ENCODE measurements at regions not wholly inside any gene's neighbourhood (a gene's known extent, or its start where the extent isn't known, plus 50 kb on each side); places are given as distances from the start of the nearest gene placed in this dataset.

DNA sequence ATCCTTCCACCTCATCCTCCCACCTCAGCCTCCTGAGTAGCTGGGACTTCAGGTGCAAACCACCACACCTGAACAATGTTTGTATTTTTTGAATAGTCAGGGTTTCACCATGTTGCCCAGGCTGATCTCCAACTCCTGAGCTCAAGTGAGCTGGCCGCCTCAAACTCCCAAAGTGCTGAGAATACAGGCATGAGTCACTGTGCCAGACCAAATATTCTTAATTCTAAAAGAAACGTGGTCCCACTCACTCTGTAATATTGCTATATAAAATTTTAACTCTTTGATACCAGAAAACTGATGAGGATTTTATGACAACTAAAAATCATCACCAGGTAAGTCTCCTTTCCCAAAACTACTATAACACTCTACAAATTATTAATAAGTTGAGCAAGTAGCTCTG lies 716.8 kb upstream of the GJE1 start:
- TF ChIP-seq, protein P1, sequence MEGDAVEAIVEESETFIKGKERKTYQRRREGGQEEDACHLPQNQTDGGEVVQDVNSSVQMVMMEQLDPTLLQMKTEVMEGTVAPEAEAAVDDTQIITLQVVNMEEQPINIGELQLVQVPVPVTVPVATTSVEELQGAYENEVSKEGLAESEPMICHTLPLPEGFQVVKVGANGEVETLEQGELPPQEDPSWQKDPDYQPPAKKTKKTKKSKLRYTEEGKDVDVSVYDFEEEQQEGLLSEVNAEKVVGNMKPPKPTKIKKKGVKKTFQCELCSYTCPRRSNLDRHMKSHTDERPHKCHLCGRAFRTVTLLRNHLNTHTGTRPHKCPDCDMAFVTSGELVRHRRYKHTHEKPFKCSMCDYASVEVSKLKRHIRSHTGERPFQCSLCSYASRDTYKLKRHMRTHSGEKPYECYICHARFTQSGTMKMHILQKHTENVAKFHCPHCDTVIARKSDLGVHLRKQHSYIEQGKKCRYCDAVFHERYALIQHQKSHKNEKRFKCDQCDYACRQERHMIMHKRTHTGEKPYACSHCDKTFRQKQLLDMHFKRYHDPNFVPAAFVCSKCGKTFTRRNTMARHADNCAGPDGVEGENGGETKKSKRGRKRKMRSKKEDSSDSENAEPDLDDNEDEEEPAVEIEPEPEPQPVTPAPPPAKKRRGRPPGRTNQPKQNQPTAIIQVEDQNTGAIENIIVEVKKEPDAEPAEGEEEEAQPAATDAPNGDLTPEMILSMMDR (IDR thresholded peaks at IDR 0.05; ENCODE audit: extremely low read depth, low read depth, low read length), result no peak
- Histone ChIP-seq H3K27ac (ENCODE audit: low read depth, low read length) (no peak overlapping the region), H4K20me1 (ENCODE audit: insufficient read depth, low read length) (no peaks in the 10 kb centered on the region), H3K4me2 (ENCODE audit: insufficient read depth, low read length) (no peak overlapping the region), H3K36me3 (ENCODE audit: insufficient read depth, low read length) (no peaks in the 10 kb centered on the region), H3K4me1 (ENCODE audit: insufficient read depth, low read length) (no peaks in the 10 kb centered on the region), H3K4me3 (ENCODE audit: insufficient read depth, low read length) (no peak overlapping the region), H3K79me2 (ENCODE audit: insufficient read depth, low read length) (no peaks in the 10 kb centered on the region), H3K9me3 (ENCODE audit: low read depth, low read length) (no peaks in the 10 kb centered on the region), H2AFZ (ENCODE audit: low read length) (peak overlapping the region; percentile 36), H3K27me3 (ENCODE audit: insufficient read depth, low read length) (no peaks in the 10 kb centered on the region)
- DNase-seq (ENCODE audit: insufficient read length, low spot score, missing footprints), result peak; percentile 52

DNA sequence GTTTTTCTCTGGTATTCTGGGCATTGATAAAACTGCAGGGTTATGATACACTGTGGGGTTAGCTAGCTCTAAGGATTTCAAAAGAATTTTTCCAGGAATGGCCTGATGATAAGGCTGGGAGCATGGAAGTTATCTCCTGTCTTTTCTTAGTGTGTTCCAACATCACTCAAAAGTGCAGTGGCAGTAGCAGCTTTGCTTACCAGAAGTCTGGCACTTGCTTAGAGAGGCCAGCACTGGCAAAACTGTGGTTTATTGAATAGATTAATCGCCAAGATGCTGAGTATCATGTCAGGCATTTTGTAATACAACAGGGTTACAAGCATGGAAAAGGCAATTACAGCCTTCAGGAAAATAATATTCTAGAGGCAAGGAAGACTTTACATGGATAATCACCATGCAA lies 719.5 kb upstream of the GJE1 start:
- H3K27me3 ChIP-seq (ENCODE audit: insufficient read depth, low read length), result no peaks in the 10 kb centered on the region
- no peaks in the 10 kb centered on the region for H3K36me3 ChIP-seq (ENCODE audit: insufficient read depth, low read length)
- no peaks in the 10 kb centered on the region for H4K20me1 ChIP-seq (ENCODE audit: insufficient read depth, low read length)
- TF ChIP-seq, protein P1 (IDR thresholded peaks at IDR 0.05; ENCODE audit: extremely low read depth, low read depth, low read length), result no peak
- H3K27ac ChIP-seq (ENCODE audit: low read depth, low read length), result no peak overlapping the region
- H3K9me3 ChIP-seq (ENCODE audit: low read depth, low read length), result no peaks in the 10 kb centered on the region
- H3K79me2 ChIP-seq (ENCODE audit: insufficient read depth, low read length), result no peaks in the 10 kb centered on the region
- no peak for DNase-seq (ENCODE audit: insufficient read length, low spot score, missing footprints)
- no peak overlapping the region for H3K4me3 ChIP-seq (ENCODE audit: insufficient read depth, low read length)
- H3K4me2 ChIP-seq (ENCODE audit: insufficient read depth, low read length), result no peak overlapping the region
- peak overlapping the region; percentile 21 for H2AFZ ChIP-seq (ENCODE audit: low read length)
- no peaks in the 10 kb centered on the region for H3K4me1 ChIP-seq (ENCODE audit: insufficient read depth, low read length)

DNA sequence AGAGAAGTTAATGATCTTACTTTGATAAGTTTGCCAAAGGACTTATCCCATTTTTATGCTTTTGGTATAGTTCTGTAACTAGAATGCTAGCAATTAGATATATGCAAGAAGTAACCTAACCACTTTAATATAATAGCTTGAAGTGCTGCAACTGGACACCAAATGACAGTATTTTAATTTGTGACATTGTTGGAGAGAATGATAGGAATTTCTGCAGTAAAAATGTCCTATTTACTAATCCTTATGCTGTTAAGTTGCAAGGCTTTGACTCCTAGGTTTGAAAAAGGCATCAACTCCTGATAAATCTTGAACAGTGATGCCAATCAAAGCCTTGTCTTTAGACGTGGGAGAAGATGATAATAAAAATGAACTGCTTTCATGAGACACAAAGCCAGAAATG lies 726.0 kb upstream of the GJE1 start:
- no peak overlapping the region for H2AFZ ChIP-seq (ENCODE audit: low read length)

DNA sequence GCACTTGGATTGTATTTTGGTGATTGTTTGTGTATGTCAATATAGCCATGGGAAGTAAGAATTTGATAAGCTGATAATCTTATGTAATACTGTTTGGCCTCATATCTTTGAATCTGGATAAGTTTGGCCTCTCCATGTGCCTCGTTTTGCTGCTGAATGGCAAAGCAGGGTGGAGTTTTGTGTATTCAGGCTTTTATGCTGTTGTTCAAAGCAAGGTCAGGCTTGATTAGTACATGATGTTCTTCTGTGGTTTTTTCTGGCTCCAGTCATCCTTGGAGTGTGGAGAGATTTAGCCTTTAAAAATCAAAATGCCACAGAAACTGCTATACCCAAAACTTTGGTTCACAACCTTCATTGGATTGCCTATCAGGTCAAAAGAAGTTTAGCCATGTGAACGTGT lies 728.9 kb upstream of the GJE1 start:
- no peaks in the 10 kb centered on the region for H3K79me2 ChIP-seq (ENCODE audit: insufficient read depth, low read length)
- H3K4me2 ChIP-seq (ENCODE audit: insufficient read depth, low read length), result no peak overlapping the region
- H3K36me3 ChIP-seq (ENCODE audit: insufficient read depth, low read length), result no peaks in the 10 kb centered on the region
- H3K4me1 ChIP-seq (ENCODE audit: insufficient read depth, low read length), result no peaks in the 10 kb centered on the region
- peak overlapping the region; percentile 1 for H2AFZ ChIP-seq (ENCODE audit: low read length)
- no peak for DNase-seq (ENCODE audit: insufficient read length, low spot score, missing footprints)
- TF ChIP-seq, protein P1 (IDR thresholded peaks at IDR 0.05; ENCODE audit: extremely low read depth, low read depth, low read length), result no peak
- H3K4me3 ChIP-seq (ENCODE audit: insufficient read depth, low read length), result no peak overlapping the region
- H3K9me3 ChIP-seq (ENCODE audit: low read depth, low read length), result no peaks in the 10 kb centered on the region
- no peak overlapping the region for H3K27ac ChIP-seq (ENCODE audit: low read depth, low read length)
- H3K27me3 ChIP-seq (ENCODE audit: insufficient read depth, low read length), result no peaks in the 10 kb centered on the region
- H4K20me1 ChIP-seq (ENCODE audit: insufficient read depth, low read length), result no peaks in the 10 kb centered on the region

More for the DNA sequence above, 726.0 kb upstream of the GJE1 start:
- no peak for DNase-seq (ENCODE audit: insufficient read length, low spot score, missing footprints)
- Histone ChIP-seq H3K79me2 (ENCODE audit: insufficient read depth, low read length) (no peaks in the 10 kb centered on the region), H3K4me3 (ENCODE audit: insufficient read depth, low read length) (no peak overlapping the region), H3K4me2 (ENCODE audit: insufficient read depth, low read length) (no peak overlapping the region), H3K4me1 (ENCODE audit: insufficient read depth, low read length) (no peaks in the 10 kb centered on the region), H3K36me3 (ENCODE audit: insufficient read depth, low read length) (no peaks in the 10 kb centered on the region), H3K9me3 (ENCODE audit: low read depth, low read length) (no peaks in the 10 kb centered on the region), H3K27ac (ENCODE audit: low read depth, low read length) (no peak overlapping the region), H4K20me1 (ENCODE audit: insufficient read depth, low read length) (no peaks in the 10 kb centered on the region), H3K27me3 (ENCODE audit: insufficient read depth, low read length) (no peaks in the 10 kb centered on the region)
- TF ChIP-seq, protein P1 (IDR thresholded peaks at IDR 0.05; ENCODE audit: extremely low read depth, low read depth, low read length), result no peak
